ENCODE measurements at regions not wholly inside any gene's neighbourhood (a gene's known extent, or its start where the extent isn't known, plus 50 kb on each side); places are given as distances from the start of the nearest gene placed in this dataset.
"Not testable (repeated sequence)": the region's sequence is repeated elsewhere in the genome, so short reads cannot be mapped to it uniquely, and the experiment has no call there.

DNA sequence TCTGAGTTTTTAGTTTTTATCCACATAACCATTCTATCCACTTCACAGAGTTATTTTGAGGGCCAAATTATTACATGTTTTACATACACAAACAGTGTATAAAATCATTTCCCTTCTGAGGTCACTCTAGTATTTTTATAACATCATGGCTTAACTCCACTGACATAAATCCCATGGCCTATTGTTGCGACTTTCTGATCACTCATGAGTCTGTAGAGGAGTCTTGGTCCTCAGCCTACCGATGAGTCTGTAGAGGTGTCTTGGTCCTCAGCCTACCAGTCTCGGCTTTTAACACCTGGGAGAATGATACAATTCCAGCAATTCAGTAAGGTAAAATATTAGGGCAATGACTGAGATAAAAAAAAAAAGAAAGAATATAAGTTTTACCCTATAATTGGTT lies 483.7 kb downstream of the USP25 start:
- H3K27ac ChIP-seq = no peak overlapping the region
- no peaks in the 10 kb centered on the region for H3K36me3 ChIP-seq (replicated peaks)
- TF ChIP-seq, protein P1, sequence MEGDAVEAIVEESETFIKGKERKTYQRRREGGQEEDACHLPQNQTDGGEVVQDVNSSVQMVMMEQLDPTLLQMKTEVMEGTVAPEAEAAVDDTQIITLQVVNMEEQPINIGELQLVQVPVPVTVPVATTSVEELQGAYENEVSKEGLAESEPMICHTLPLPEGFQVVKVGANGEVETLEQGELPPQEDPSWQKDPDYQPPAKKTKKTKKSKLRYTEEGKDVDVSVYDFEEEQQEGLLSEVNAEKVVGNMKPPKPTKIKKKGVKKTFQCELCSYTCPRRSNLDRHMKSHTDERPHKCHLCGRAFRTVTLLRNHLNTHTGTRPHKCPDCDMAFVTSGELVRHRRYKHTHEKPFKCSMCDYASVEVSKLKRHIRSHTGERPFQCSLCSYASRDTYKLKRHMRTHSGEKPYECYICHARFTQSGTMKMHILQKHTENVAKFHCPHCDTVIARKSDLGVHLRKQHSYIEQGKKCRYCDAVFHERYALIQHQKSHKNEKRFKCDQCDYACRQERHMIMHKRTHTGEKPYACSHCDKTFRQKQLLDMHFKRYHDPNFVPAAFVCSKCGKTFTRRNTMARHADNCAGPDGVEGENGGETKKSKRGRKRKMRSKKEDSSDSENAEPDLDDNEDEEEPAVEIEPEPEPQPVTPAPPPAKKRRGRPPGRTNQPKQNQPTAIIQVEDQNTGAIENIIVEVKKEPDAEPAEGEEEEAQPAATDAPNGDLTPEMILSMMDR (IDR thresholded peaks at IDR 0.05; ENCODE audit: low read depth, low read length, missing control alignments) = no peak
- no peaks in the 10 kb centered on the region for H3K27me3 ChIP-seq (replicated peaks)
- no peak for DNase-seq
- in situ Hi-C loops (cut with HindIII; ENCODE audit: low pct_ligation_motif_present, low sequenced_read_pairs) = no loop called here
- H3K4me3 ChIP-seq (ENCODE audit: low read depth, low read length) = no peak overlapping the region

DNA sequence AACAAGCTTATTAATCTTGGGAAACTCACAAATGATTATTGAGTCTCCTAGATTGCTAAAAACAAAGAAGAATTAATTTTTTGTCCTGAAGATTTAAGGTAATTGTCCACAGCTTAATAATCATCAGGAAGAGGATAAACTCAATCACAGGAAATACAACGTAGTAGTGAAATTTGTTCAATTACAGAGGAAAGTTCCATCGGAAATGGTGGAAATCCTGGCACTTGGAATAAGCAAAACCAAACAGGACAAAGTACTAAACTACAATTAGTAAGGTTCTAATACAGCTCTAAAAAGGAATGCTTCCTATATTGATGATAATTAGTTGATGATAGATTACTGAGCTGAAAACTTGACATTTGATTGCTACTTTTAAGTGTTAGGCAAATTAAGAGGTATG lies 485.4 kb downstream of the USP25 start:
- Histone ChIP-seq H3K27me3 (replicated peaks) (no peaks in the 10 kb centered on the region), H3K36me3 (replicated peaks) (no peaks in the 10 kb centered on the region), H3K27ac (no peak overlapping the region), H3K4me3 (ENCODE audit: low read depth, low read length) (no peak overlapping the region)
- in situ Hi-C loops (cut with HindIII; ENCODE audit: low pct_ligation_motif_present, low sequenced_read_pairs) = no loop called here
- DNase-seq = no peak
- TF ChIP-seq, protein P1 (IDR thresholded peaks at IDR 0.05; ENCODE audit: low read depth, low read length, missing control alignments) = no peak

DNA sequence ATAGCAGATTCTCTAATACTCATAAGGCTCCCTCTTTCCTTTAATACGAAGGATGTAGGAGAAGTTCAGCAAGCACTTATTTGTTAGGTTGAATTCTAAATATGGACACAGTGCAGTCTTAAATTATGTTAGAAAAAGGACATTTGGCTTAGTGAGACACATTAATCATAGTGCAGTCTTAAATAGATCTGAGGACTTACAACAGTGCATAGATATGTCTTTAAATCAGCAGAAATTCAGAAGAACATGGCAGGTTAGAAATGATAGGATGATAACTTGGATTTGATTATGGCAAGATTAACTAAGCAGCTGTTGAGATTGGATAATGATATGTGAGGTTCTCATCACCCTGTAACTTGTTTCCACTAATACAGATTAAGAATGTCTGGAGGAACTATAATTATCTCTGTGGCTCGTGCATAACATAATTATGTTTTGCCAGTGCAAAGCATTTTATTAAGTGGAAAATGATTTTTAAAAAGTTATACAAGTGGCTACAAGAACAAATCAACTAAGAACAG lies 485.9 kb downstream of the USP25 start:
- TF ChIP-seq, protein P1 (IDR thresholded peaks at IDR 0.05; ENCODE audit: low read depth, low read length, missing control alignments) = no peak
- Histone ChIP-seq H3K27me3 (replicated peaks) (no peaks in the 10 kb centered on the region), H3K27ac (no peak overlapping the region), H3K36me3 (replicated peaks) (no peaks in the 10 kb centered on the region), H3K4me3 (ENCODE audit: low read depth, low read length) (no peak overlapping the region)
- in situ Hi-C loops (cut with HindIII; ENCODE audit: low pct_ligation_motif_present, low sequenced_read_pairs) = no loop called here
- DNase-seq = no peak

DNA sequence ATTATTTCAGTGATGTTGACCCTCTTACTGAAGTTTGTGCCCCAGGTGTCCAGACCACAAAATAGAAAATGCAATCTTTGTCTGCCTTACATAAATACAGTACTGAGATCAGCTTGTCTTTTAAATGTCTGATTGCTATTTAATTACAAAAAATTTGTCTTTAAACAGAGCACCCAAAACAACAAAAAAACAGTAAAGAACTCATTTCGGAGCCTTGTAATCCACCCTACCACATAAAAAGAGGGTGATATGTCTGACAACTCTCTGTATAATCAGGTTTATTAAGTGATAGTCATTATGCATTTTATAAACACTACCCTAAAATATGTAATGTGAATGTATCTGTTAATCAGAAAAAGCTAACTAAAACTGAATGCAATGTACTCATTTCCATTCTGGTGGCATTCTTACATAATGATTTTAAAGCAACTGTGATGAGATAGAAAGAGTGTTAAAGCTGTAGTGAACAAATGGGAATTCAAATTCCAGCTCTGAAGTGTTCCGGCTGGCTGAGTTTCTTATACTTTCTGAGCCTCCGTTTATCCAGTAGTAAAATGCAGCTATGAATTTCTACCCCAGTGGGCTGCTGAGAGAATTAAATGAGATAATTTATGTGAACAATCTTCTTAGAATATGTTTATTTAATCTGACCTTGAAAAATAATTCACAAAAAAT lies 486.6 kb downstream of the USP25 start:
- no peak for DNase-seq
- Histone ChIP-seq H3K27me3 (replicated peaks) (no peaks in the 10 kb centered on the region), H3K4me3 (ENCODE audit: low read depth, low read length) (no peak overlapping the region), H3K27ac (no peak overlapping the region), H3K36me3 (replicated peaks) (no peaks in the 10 kb centered on the region)
- TF ChIP-seq, protein P1 (IDR thresholded peaks at IDR 0.05; ENCODE audit: low read depth, low read length, missing control alignments) = no peak
- in situ Hi-C loops (cut with HindIII; ENCODE audit: low pct_ligation_motif_present, low sequenced_read_pairs) = no loop called here

DNA sequence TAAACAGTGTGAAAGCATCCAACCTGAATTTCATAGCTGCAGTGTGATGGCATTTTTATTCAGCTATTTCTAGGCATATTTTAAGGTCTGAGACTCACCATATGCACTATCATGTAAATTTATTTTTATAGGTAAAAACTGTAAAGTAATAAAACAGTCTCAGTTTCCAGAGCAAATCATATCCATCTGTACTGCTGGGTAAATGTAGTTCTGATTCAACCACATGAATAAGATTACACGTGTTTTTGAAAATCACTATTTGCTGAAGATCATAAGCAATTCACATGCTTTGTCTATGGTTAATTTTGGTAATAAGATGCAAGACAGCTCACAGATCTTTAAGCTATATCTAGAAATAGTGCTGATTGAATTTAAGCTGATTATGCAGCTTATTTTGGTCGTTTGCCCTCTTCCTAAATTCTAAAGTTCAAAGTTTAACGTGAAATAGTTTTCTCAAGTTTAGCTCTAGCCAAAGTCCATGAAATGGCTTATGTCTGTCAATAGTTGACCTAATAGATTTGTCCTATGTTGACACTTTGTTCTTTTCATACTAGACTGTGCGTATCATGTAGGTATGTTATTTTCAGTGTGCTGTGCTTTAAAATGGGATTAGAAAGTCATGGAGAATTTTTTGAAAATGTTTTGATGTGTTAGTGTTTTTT lies 489.0 kb downstream of the USP25 start:
- H3K36me3 ChIP-seq (replicated peaks) = no peaks in the 10 kb centered on the region
- no peak for DNase-seq
- TF ChIP-seq, protein P1 (IDR thresholded peaks at IDR 0.05; ENCODE audit: low read depth, low read length, missing control alignments) = no peak
- no peak overlapping the region for H3K27ac ChIP-seq
- H3K4me3 ChIP-seq (ENCODE audit: low read depth, low read length) = no peak overlapping the region
- no peaks in the 10 kb centered on the region for H3K27me3 ChIP-seq (replicated peaks)
- in situ Hi-C loops (cut with HindIII; ENCODE audit: low pct_ligation_motif_present, low sequenced_read_pairs) = no loop called here

DNA sequence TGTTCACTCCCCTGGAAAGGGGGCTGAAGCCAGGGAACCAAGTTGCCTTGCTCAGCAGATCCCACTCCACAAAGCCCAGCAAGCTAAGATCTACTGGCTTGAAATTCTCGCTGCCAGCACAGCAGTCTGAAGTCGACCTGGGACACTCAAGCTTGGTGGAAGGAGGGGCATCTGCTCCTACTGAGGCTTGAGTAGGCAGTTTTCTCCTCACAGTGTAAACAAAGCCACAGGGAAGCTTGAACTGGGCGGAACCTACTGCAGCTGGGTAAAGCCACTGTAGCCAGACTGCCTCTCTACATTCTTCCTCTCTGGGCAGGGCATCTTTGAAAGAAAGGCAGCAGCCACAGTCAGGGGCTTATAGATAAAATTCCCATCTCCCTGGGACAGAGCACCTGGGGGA lies 495.0 kb downstream of the USP25 start:
- in situ Hi-C loops (cut with HindIII; ENCODE audit: low pct_ligation_motif_present, low sequenced_read_pairs); DNase-seq; H3K27ac ChIP-seq; H3K27me3 ChIP-seq (replicated peaks); H3K36me3 ChIP-seq (replicated peaks); H3K4me3 ChIP-seq (ENCODE audit: low read depth, low read length): not testable (repeated sequence)
